Activated naive CD8-positive, alpha-beta T cell (primary cell): ENCODE measurements at regions not wholly inside any gene's neighbourhood (a gene's known extent, or its start where the extent isn't known, plus 50 kb on each side); places are given as distances from the start of the nearest gene placed in this dataset.

ENCODE experiments used
- H3K27ac Mint-ChIP-seq: one replicate; pipeline ENCODE4 v1.8.0; 2021; ENCODE audit warnings: mixed read lengths
- H3K27me3 Mint-ChIP-seq: one replicate; pipeline ENCODE4 v1.8.0; 2021; ENCODE audit warnings: mixed read lengths
- H3K36me3 Mint-ChIP-seq: one replicate; pipeline ENCODE4 v1.8.0; 2021; ENCODE audit warnings: mixed read lengths
- H3K4me1 Mint-ChIP-seq: one replicate; pipeline ENCODE4 v1.8.0; 2021; ENCODE audit warnings: low read depth, mixed read lengths
- H3K4me3 Mint-ChIP-seq: one replicate; pipeline ENCODE4 v1.8.0; 2021; ENCODE audit warnings: mild to moderate bottlenecking, mixed read lengths
- H3K9me3 Mint-ChIP-seq: one replicate; pipeline ENCODE4 v1.8.0; 2021; ENCODE audit warnings: low read depth, mixed read lengths

DNA sequence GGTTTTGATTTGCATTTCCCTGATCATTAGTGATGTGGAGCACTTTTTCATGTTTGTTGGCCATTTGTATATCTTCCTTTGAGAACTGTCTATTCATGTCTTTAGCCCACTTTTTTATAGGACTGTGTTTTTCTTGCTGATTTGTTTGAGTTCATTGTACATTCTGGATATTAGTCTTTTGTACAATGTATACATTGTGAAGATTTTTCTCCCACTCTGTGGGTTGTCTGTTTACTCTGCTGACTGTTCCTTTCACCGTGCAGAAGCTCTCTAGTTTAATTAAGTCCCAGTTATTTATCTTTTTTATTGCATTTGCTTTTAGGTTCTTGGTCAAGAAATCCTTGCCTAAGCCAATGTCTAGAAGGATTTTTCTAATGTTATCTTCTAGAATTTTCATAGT, 91.1 kb upstream of the ATP11B start:
- Mint-ChIP-seq H3K27ac (no peak overlapping the region), H3K27me3 (peaks cover 8% of the 10 kb centered on the region), H3K36me3 (no peaks in the 10 kb centered on the region), H3K9me3 (no peaks in the 10 kb centered on the region), H3K4me3 (no peak overlapping the region), H3K4me1 (no peaks in the 10 kb centered on the region)

DNA sequence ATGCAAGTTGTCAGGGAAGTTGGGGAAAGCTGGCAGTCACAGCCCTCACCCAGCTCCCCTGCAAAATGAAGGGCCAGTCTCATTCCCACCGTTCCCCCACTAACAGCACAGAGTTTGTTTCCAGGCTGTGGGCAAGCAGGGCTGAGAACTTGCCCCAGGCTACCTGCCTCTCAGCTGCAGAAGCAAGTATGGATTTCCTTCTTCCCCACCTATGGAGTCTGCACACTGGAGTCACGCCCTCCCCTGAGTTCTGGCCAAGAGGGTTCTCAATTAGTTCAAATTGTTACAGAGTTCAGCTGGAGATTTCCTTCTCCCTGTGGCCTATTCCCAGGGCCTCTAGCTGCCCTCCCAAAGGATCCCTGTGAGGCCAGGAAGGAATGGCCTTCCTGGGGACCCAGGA, 90.1 kb upstream of the ATP11B start:
- Mint-ChIP-seq H3K4me1 (no peaks in the 10 kb centered on the region), H3K27ac (no peak overlapping the region), H3K9me3 (no peaks in the 10 kb centered on the region), H3K36me3 (no peaks in the 10 kb centered on the region), H3K4me3 (no peak overlapping the region), H3K27me3 (peaks cover 8% of the 10 kb centered on the region)

DNA sequence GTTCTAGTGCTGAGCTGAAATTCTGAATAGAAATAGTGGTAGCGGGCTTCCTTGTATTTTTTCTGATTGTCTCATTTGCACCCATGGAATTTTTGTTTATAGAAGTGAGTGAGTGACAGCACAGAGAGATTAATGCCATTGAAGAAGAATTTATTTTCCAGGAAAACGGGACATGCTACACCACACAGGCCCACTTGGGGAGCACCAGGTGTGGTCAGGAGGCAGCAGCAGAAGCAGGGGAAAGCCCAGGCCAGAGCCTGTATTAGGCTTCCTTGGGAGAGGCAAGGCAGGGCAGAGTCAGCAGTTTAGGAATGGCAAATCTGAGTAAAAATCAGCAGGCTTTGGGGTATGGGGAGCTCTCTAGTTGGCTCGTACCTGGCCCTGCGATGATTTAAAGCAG, 88.4 kb upstream of the ATP11B start:
- Mint-ChIP-seq H3K27ac (no peak overlapping the region), H3K36me3 (no peaks in the 10 kb centered on the region), H3K27me3 (peaks cover 8% of the 10 kb centered on the region), H3K4me1 (no peaks in the 10 kb centered on the region), H3K9me3 (no peaks in the 10 kb centered on the region), H3K4me3 (no peak overlapping the region)

DNA sequence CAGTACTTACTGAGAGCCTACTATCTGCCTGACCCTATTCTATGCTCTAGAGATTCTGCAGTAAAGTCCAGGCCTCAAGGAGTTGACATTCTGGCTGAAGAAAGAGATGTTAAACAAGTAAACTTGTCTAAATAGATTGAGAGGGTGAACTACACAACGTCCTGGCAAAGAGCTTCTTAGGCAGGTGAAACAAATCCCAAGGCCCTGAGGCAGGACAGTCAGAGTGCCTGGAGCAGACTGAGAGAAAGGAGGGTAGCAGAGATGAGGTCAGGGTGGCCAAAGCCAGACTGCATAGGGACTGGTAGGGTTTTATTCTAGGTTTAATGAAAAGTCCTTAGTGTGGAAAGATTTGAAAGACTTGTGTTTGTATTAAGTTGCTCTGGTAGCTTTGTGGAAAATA, 84.5 kb upstream of the ATP11B start:
- no peaks in the 10 kb centered on the region for H3K9me3 Mint-ChIP-seq
- H3K27ac Mint-ChIP-seq = no peak overlapping the region
- H3K36me3 Mint-ChIP-seq = no peaks in the 10 kb centered on the region
- peaks cover 6% of the 10 kb centered on the region for H3K27me3 Mint-ChIP-seq
- H3K4me1 Mint-ChIP-seq = no peaks in the 10 kb centered on the region
- no peak overlapping the region for H3K4me3 Mint-ChIP-seq

DNA sequence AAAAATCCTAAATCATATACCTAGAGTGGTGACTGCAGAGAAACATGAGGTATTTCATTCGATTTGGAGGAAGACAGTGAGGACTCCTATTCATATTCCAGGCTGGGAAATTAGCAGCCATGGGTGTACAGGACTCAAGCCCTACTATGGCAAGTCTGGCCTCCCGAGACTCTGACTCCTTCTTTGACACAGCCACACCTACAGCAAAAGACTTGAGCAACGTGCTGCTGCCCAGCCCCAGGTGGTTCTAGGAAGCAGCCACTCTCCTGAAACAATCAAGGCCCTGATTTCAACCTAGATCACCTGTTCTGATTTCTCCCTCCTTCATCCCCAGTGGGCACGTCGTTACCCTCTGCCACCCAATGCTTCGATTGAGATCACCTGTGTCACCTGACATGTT, 84.0 kb upstream of the ATP11B start:
- Mint-ChIP-seq H3K9me3 (no peaks in the 10 kb centered on the region), H3K36me3 (no peaks in the 10 kb centered on the region), H3K27ac (no peak overlapping the region), H3K4me3 (no peak overlapping the region), H3K4me1 (no peaks in the 10 kb centered on the region), H3K27me3 (peaks cover 6% of the 10 kb centered on the region)

DNA sequence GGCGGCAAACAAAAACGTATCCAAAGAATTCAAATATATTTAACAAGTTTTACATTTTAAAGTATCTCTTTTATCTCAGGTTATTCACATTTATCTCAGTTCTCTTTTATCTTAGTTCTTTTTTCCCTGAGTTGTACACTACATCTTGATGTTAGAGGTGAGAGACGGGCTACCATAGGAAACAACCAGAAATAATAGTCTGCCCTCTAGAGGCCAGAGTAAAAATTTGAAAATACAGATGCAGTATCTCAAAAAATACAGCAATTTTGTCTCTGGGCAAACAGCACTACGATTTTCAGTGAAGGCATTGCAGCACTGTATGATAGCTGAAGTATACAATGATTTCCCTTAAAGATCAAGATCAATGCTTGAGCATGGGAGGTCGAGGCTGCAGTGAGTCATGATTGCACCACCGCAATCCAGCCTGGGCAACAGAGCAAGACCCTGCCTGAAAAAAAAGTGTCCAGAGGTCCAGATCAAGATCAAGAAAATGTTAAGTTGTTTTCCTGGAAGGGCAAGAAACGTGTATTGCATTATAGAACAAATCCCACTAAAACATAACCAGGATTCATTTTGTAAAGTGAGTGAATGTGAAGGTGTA, 82.6 kb upstream of the ATP11B start:
- no peaks in the 10 kb centered on the region for H3K4me1 Mint-ChIP-seq
- no peak overlapping the region for H3K27ac Mint-ChIP-seq
- H3K36me3 Mint-ChIP-seq = no peaks in the 10 kb centered on the region
- H3K4me3 Mint-ChIP-seq = no peak overlapping the region
- peaks cover 2% of the 10 kb centered on the region for H3K27me3 Mint-ChIP-seq
- H3K9me3 Mint-ChIP-seq = no peaks in the 10 kb centered on the region

DNA sequence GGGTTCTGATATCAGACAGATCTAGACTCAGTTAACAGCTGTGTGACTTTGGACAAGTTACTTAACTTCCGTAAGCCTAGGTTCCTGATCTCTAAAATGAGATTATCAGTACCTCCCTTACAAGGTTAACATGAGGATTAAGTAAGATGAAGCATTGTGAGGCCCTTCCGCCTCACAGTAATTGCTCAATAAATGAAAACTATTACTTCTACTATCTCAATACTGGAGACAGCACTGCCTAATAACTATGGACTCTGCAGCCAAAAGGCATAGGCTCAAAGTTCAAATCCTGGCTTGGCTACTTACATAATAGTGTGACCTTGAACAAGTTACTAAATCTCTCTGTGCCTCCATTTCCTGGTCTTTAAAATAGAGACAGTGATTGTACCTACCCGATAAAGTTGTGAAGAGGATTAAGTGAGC, 82.0 kb upstream of the ATP11B start:
- Mint-ChIP-seq H3K4me3 (no peak overlapping the region), H3K36me3 (no peaks in the 10 kb centered on the region), H3K4me1 (peaks cover 3% of the 10 kb centered on the region), H3K9me3 (no peaks in the 10 kb centered on the region), H3K27me3 (peaks cover 2% of the 10 kb centered on the region), H3K27ac (no peak overlapping the region)

DNA sequence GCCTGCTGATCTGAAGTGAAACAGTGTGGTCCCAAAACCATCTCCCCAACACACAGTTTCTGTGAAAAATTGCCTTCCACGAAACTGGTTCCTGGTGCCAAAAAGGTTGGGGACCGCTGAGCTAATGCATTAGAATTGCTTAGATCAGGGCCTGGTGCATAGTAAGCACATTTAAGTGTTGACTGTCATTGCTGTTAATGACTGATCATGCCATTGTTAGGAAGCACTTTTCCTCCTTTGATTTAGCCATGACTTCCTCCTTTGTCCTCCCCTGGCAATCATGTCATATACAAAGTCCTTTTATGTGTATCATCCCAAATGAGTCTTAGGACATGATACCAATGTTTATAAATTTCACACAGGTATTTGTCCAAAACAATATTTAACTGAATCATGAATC, 81.5 kb upstream of the ATP11B start:
- Mint-ChIP-seq H3K36me3 (no peaks in the 10 kb centered on the region), H3K27ac (no peak overlapping the region), H3K4me3 (no peak overlapping the region), H3K9me3 (no peaks in the 10 kb centered on the region), H3K4me1 (peaks cover 5% of the 10 kb centered on the region), H3K27me3 (peaks cover under 1% of the 10 kb centered on the region)

DNA sequence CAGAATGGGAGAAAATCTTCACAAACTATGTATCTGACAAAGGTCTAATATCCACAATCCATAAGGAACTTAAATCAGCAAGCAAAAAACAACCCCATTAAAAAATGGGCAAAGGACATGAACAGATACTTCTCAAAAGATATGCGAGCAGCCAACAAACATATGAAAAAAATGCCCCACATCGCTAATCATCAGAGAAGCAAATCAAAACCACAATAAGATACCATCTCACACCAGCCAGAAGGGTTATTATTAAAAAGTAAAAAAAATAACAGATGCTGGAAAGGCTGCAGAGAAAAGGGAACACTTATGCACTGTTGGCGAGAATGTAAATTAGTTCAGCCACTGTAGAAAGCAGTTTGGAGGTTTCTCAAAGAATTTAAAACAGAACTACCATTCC, 80.2 kb upstream of the ATP11B start:
- no peaks in the 10 kb centered on the region for H3K36me3 Mint-ChIP-seq
- no peaks in the 10 kb centered on the region for H3K9me3 Mint-ChIP-seq
- H3K27ac Mint-ChIP-seq = no peak overlapping the region
- H3K27me3 Mint-ChIP-seq = no peaks in the 10 kb centered on the region
- H3K4me3 Mint-ChIP-seq = no peak overlapping the region
- peaks cover 5% of the 10 kb centered on the region for H3K4me1 Mint-ChIP-seq

DNA sequence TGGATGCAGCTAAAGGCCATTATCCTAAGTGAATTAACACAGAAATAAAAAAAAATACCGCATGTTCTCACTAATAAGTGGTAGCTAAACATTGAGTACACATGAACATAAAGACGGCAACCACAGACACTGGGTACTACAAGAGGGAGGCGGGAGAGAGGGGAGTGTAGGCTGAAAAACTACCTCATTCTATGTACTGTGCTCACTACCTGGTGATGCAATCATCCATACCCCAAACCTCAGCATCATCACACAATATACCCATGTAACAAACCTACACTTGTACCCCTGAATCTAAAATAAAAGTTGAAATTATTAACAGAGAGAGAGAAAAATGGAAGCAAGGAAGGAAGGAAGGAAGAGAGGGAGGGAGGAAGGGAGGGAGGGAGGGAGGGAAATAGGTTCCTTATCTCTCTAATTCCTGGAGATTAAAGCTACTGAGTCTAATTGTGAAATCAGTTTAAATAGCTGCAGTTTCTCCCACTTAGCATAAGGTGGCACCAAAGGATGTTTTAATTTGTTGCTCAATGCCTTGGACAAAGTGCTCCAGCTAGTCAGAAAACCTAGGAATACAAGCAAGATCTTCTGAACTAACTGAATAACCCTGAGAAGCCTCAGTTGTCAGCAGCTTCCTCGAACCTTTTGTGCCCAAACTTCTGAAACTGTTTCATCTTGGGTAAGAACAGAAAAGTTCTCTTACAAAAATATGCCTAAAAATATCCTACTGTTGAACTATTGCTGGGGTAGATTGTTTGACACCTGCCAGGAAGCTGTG, 79.4 kb upstream of the ATP11B start:
- no peaks in the 10 kb centered on the region for H3K27me3 Mint-ChIP-seq
- H3K36me3 Mint-ChIP-seq = no peaks in the 10 kb centered on the region
- peaks cover 5% of the 10 kb centered on the region for H3K4me1 Mint-ChIP-seq
- no peak overlapping the region for H3K4me3 Mint-ChIP-seq
- no peak overlapping the region for H3K27ac Mint-ChIP-seq
- H3K9me3 Mint-ChIP-seq = no peaks in the 10 kb centered on the region

DNA sequence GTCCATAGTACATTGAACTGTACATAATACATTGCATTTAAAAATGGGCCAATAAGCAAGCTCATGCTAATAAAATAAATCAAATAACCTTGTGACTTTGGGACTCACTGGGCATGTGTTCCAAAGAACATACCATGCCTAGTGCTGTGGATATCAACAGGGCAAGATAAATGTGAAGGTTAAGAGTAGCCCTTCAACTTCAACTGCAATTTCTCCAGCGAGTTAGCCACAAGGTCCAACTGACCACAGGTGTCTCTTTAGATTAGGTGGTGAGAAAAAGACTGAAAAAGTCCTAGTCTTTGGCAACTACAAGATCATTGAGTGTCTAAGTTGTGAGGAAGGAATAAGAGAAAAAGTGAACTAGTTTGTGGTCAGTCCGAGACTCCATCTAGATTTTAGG, 78.3 kb upstream of the ATP11B start:
- Mint-ChIP-seq H3K27me3 (no peaks in the 10 kb centered on the region), H3K4me3 (no peak overlapping the region), H3K4me1 (peaks cover 5% of the 10 kb centered on the region), H3K36me3 (no peaks in the 10 kb centered on the region), H3K9me3 (no peaks in the 10 kb centered on the region), H3K27ac (no peak overlapping the region)

DNA sequence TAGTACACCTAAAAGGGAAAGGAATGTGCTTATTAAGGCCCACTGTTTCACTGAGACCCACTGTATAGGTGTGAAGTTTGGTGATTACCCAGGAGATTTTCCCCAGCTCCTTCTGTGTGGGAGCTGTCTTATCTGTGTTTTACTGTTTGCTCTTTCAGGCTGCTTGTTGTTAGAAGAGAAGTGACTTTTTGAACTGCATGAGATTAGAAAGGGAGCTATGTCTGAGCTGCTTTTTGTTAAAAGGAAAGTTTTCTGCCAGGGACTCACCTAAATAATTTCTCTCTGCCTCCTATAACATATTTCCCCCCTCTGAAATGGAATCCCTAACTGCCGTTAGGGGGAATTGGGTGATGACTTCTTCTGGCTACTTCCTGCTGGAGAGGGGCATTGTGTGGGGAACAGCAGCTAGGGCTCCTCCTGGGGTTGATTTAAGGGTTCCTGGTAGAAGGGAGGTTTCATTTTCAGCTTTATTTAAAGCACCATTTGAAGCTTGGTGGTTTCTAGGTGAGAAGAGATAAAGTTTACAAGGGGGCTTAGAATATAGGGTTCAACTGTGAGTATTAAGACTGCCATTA, 77.1 kb upstream of the ATP11B start:
- H3K4me3 Mint-ChIP-seq = no peak overlapping the region
- no peaks in the 10 kb centered on the region for H3K36me3 Mint-ChIP-seq
- H3K9me3 Mint-ChIP-seq = no peaks in the 10 kb centered on the region
- no peak overlapping the region for H3K27ac Mint-ChIP-seq
- no peaks in the 10 kb centered on the region for H3K27me3 Mint-ChIP-seq
- H3K4me1 Mint-ChIP-seq = peaks cover 5% of the 10 kb centered on the region

DNA sequence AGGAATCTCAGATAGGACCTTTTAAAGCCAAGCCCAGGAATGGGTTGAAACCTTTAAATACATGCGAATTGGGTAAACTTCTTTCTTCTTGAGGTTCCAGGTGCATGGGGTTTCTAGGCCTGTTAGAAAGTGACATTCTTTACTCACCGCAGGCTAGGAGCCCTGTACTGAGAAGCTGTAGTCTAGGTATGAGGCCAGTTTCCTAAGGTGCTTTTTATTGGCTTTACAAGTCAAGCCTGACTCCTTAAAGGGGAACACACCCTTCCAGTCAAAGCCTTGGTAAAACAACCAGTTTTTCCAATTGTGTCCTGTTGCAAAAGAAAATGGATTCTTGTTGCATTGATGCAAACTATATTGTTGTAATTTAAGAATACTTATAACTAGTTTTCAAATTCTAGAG, 76.1 kb upstream of the ATP11B start:
- no peaks in the 10 kb centered on the region for H3K9me3 Mint-ChIP-seq
- peaks cover 5% of the 10 kb centered on the region for H3K4me1 Mint-ChIP-seq
- no peaks in the 10 kb centered on the region for H3K36me3 Mint-ChIP-seq
- no peak overlapping the region for H3K4me3 Mint-ChIP-seq
- no peaks in the 10 kb centered on the region for H3K27me3 Mint-ChIP-seq
- H3K27ac Mint-ChIP-seq = no peak overlapping the region

DNA sequence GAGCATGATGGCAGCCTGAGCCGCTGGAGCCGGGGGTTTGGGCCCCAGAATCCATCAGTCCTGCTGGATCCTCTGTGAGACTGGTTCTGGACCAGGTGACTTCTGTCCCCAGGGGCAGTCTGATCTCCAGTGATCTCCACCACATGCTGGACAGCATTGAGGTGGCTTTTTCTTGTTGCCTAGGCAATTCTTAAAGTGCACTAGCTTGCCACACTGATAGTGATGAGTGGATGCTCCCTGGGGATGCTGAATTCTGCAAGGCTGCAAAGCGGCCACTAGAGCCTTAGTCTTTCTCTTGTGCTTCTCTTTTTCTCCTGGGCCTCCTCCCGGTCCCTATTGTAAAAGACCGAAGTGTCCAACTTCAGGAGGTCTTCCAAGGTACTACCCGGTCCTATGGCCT, 70.4 kb upstream of the ATP11B start:
- Mint-ChIP-seq H3K27ac (no peak overlapping the region), H3K27me3 (no peaks in the 10 kb centered on the region), H3K4me3 (no peak overlapping the region), H3K36me3 (no peaks in the 10 kb centered on the region), H3K9me3 (no peaks in the 10 kb centered on the region), H3K4me1 (no peaks in the 10 kb centered on the region)

DNA sequence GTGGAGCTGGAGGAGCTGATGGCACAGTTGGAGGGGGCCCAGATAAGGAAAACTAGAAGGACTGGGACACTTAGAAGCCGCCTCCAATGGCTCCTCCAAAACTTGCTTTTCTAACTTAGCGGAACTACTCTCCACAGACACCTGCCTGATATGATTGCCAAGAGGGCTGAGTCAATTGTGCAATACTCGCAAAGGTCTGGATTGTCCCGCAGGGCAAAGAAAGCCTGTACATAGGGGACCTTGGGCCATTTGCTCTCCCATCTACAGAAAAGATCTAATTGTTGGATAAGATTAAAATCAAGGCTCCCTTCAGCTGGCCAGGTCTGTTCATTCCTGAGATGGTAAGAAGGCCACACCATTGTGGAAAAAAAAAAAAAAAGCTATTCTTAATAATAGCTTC, 69.7 kb upstream of the ATP11B start:
- no peak overlapping the region for H3K4me3 Mint-ChIP-seq
- H3K9me3 Mint-ChIP-seq = no peaks in the 10 kb centered on the region
- no peak overlapping the region for H3K27ac Mint-ChIP-seq
- no peaks in the 10 kb centered on the region for H3K4me1 Mint-ChIP-seq
- H3K36me3 Mint-ChIP-seq = no peaks in the 10 kb centered on the region
- H3K27me3 Mint-ChIP-seq = no peaks in the 10 kb centered on the region
